H1 (cell line): ENCODE measurements at regions not wholly inside any gene's neighbourhood (a gene's known extent, or its start where the extent isn't known, plus 50 kb on each side); places are given as distances from the start of the nearest gene placed in this dataset.

ENCODE experiments used
- ASH2L ChIP-seq: fragments of 200-600, 300-600 bp; sonication (generic); IDR thresholded peaks from one replicate; pipeline ENCODE4 v1.7.1; 2017; ENCODE audit warnings: low read length
- BCL11A ChIP-seq, 2 experiments: IDR thresholded peaks; one replicate each; pipeline ENCODE4 v1.6.1; 2011; ENCODE audit warnings: low read depth in 2 of 2, low read length in 2 of 2, mild to moderate bottlenecking in 2 of 2
- EZH2 ChIP-seq: fragments of 200-600 bp; sonication (generic); IDR thresholded peaks from 2 replicates; pipeline ENCODE4 v1.7.1; 2012; ENCODE audit warnings: low read depth, mild to moderate bottlenecking, moderate library complexity, low read length, inconsistent platforms; ENCODE audit not compliant: severe bottlenecking
- KDM1A ChIP-seq: fragments of 200-600, 300-600 bp; sonication (generic); IDR thresholded peaks from 2 replicates; pipeline ENCODE4 v1.7.1; 2016; ENCODE audit warnings: mild to moderate bottlenecking, low read length, borderline replicate concordance
- SIX5 ChIP-seq: IDR thresholded peaks from 2 replicates; pipeline ENCODE4 v1.6.1; 2011; ENCODE audit warnings: mild to moderate bottlenecking, low read depth, low read length
- TEAD4 ChIP-seq: IDR thresholded peaks from 2 replicates; pipeline ENCODE4 v1.6.1; 2012; ENCODE audit warnings: low read depth, low read length, inconsistent platforms, mixed read lengths

- TF ChIP-seq TEAD4 (no peak), EZH2 (no peak), SIX5 (no peak), BCL11A (IDR thresholded peaks at IDR 0.05; ENCODE audit: low read depth in 2 of 2, low read length in 2 of 2) (no peak), ASH2L (no peak), KDM1A (no peak)
Observed at GRCh38 chr4:19117022-19117421, 1095.5 kb upstream of the LCORL start (continued).
